ENCODE measurements at regions not wholly inside any gene's neighbourhood (a gene's known extent, or its start where the extent isn't known, plus 50 kb on each side); places are given as distances from the start of the nearest gene placed in this dataset.

DNA sequence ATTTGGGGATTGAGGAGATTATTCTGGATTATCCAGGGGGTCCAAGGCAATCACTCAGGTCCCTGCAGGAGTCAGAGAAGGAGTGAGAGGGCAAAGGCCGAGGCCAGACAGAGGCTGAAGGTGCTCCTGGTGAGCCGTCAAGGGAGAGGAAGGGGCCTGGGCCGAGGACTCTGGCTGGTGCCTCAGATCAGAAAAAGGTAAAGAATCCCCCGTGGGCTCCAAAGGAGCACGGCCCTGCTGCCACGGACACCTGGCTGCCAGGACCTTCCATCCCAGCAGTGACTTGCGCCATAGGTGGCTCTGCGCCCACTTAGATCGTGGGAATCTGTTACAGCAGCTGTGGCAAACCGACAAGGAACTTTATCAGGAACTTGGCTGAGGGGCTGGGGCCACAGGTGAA lies 374.8 kb upstream of the MYT1L start (continued):
- TF ChIP-seq, protein P1, sequence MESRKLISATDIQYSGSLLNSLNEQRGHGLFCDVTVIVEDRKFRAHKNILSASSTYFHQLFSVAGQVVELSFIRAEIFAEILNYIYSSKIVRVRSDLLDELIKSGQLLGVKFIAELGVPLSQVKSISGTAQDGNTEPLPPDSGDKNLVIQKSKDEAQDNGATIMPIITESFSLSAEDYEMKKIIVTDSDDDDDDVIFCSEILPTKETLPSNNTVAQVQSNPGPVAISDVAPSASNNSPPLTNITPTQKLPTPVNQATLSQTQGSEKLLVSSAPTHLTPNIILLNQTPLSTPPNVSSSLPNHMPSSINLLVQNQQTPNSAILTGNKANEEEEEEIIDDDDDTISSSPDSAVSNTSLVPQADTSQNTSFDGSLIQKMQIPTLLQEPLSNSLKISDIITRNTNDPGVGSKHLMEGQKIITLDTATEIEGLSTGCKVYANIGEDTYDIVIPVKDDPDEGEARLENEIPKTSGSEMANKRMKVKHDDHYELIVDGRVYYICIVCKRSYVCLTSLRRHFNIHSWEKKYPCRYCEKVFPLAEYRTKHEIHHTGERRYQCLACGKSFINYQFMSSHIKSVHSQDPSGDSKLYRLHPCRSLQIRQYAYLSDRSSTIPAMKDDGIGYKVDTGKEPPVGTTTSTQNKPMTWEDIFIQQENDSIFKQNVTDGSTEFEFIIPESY (IDR thresholded peaks at IDR 0.05; ENCODE audit: borderline replicate concordance, low read depth), result no peak
- no peak for TF ChIP-seq SMC3 (IDR thresholded peaks at IDR 0.05; ENCODE audit: low read depth, low read length)
- TF ChIP-seq, protein P2, sequence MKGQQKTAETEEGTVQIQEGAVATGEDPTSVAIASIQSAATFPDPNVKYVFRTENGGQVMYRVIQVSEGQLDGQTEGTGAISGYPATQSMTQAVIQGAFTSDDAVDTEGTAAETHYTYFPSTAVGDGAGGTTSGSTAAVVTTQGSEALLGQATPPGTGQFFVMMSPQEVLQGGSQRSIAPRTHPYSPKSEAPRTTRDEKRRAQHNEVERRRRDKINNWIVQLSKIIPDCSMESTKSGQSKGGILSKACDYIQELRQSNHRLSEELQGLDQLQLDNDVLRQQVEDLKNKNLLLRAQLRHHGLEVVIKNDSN (IDR thresholded peaks at IDR 0.05; ENCODE audit: borderline replicate concordance, low read depth), result no peak

DNA sequence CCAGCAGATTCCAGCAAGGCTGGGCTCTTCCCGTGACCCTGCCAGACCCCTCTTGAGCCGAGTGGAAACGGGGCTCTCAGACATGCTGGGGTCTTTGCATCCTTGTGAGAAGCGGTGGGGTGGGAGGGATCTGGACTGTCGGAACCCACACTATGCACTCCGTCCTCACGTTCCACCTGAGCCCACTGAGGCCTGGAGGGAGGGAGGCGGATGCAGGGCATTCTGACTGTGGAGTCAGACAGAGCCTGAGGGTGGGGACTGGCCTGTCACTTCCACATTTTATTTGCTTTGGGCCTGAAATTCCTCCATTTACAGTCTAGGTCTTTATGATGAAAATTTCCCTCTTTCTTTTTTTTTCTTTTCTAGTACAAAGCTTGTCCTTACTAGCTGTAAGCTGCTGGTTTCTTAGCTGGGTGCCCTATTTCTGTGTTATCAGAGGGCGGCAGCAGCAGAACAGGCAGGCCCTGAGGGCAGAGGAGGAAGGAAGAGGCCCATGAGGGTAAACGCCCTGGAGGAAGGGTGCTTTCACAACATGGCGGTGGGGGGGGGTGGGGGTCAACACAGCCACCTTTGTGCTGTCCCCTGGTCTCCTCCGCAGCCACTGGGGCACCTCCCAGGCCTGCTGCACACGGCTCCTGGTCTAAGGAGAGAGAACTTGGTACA lies 373.5 kb upstream of the MYT1L start:
- H3K9me3 ChIP-seq, result no peaks in the 10 kb centered on the region
- no peak overlapping the region for H3K9ac ChIP-seq
- no peaks in the 10 kb centered on the region for H3K79me2 ChIP-seq (ENCODE audit: insufficient read depth)
- no peaks in the 10 kb centered on the region for H4K20me1 ChIP-seq (ENCODE audit: insufficient read depth)
- 28% methylated on average over 13 of the region's 13 CpGs for WGBS (ENCODE audit: low lambda C conversion rate)
- H2AFZ ChIP-seq (ENCODE audit: low read depth), result no peak overlapping the region
- no peaks in the 10 kb centered on the region for H3K36me3 ChIP-seq (replicated peaks in 1 of 2; ENCODE audit: control insufficient read depth in 1 of 2, insufficient read depth in 2 of 2, low read length in 1 of 2)
- H3K27me3 ChIP-seq (ENCODE audit: insufficient read depth), result no peaks in the 10 kb centered on the region
- CTCF ChIA-PET, result interaction anchor here (1.6 kb wide), 1 partner anchor 8 kb away, joined by 4 read pairs; no protein-coding TSS in a partner anchor
- TF ChIP-seq FOSL2 (IDR thresholded peaks at IDR 0.05; ENCODE audit: borderline replicate concordance, low read depth), result no peak
- TF ChIP-seq ELF1 (IDR thresholded peaks at IDR 0.05), result no peak
- TF ChIP-seq SIN3A (IDR thresholded peaks at IDR 0.05; ENCODE audit: borderline replicate concordance, low read depth, low read length), result no peak
- TF ChIP-seq MXI1 (IDR thresholded peaks at IDR 0.05; ENCODE audit: low read depth, low read length), result no peak
- TF ChIP-seq EP300 (IDR thresholded peaks at IDR 0.05; ENCODE audit: borderline replicate concordance in 1 of 2, low read depth in 1 of 2, low read length in 1 of 2), result no peak
- no peak for TF ChIP-seq GABPA (IDR thresholded peaks at IDR 0.05; ENCODE audit: low read depth)
- TF ChIP-seq POLR2AphosphoS5 (IDR thresholded peaks at IDR 0.05; ENCODE audit: low read depth, low read length), result no peak
- TF ChIP-seq, protein P2 (IDR thresholded peaks at IDR 0.05; ENCODE audit: borderline replicate concordance, low read depth), result no peak
- TF ChIP-seq REST (IDR thresholded peaks at IDR 0.05; ENCODE audit: low read depth, low read length), result no peak
- TF ChIP-seq NFIC (IDR thresholded peaks at IDR 0.05; ENCODE audit: borderline replicate concordance), result no peak
- no peak for TF ChIP-seq YY1 (IDR thresholded peaks at IDR 0.05; ENCODE audit: low read depth)
- H3K9me2 ChIP-seq, result no peaks in the 10 kb centered on the region
- no peak overlapping the region for H3K4me2 ChIP-seq
- H3K4me1 ChIP-seq (ENCODE audit: control insufficient read depth in 1 of 2, insufficient read depth in 2 of 2, low read depth in 1 of 2, low read length in 1 of 2), result peaks cover 0 to 40% of the 10 kb centered on the region in 2 experiments; a peak in 1 of 4 replicates
- POLR2A ChIA-PET, result interaction anchor here (0.6 kb wide), 1 partner anchor 93 kb away, joined by 4 read pairs; no protein-coding TSS in a partner anchor
- H3K4me3 ChIP-seq (ENCODE audit: low read depth in 2 of 2, low read length in 1 of 2), result no peak overlapping the region
- no peaks in the 10 kb centered on the region for H3F3A ChIP-seq (replicated peaks; ENCODE audit: insufficient read depth)
- no peak for DNase-seq
- no peak overlapping the region for H3K27ac ChIP-seq (ENCODE audit: low read depth in 2 of 2, low read length in 1 of 2)
